Stimulated activated CD4-positive, alpha-beta T cell treated with anti-CD3 and anti-CD28 coated beads, Interleukin-4, amount 100 ng/mL, for 48 hours (primary cell): ENCODE measurements at regions not wholly inside any gene's neighbourhood (a gene's known extent, or its start where the extent isn't known, plus 50 kb on each side); places are given as distances from the start of the nearest gene placed in this dataset.
"Not testable (repeated sequence)": the region's sequence is repeated elsewhere in the genome, so short reads cannot be mapped to it uniquely, and the experiment has no call there.

Source experiments
- DNase-seq, 2 donors: peaks; one replicate each; pipeline ENCODE4 v3.0.0-alpha.2; 2020; ENCODE audit warnings: low read depth in 2 of 2

- DNase-seq, result no peak
These were observed 150.6 kb downstream of the MYCN start for GRCh38 chr2:16090650-16091575.

- not testable (repeated sequence) for DNase-seq
These were observed 149.1 kb downstream of the MYCN start for GRCh38 chr2:16089491-16089890.

GRCh38 chr2:16088802-16089112 is 148.4 kb downstream of the MYCN start:
- DNase-seq, result no peak

GRCh38 chr2:16088035-16088801 is 147.9 kb downstream of the MYCN start:
- no peak for DNase-seq

- not testable (repeated sequence) for DNase-seq
These were observed 145.8 kb downstream of the MYCN start for GRCh38 chr2:16086136-16086535.

- no peak for DNase-seq
These were observed 144.7 kb downstream of the MYCN start for GRCh38 chr2:16085073-16085472.

GRCh38 chr2:16084274-16084673 is 143.9 kb downstream of the MYCN start:
- DNase-seq, result no peak

- DNase-seq, result no peak
These were observed 141.9 kb downstream of the MYCN start for GRCh38 chr2:16082276-16082675.

- DNase-seq, result no peak
These were observed 141.2 kb downstream of the MYCN start for GRCh38 chr2:16081316-16082200.

GRCh38 chr2:16080516-16080915 is 140.2 kb downstream of the MYCN start:
- DNase-seq, result no peak

- no peak for DNase-seq
These were observed 139.7 kb downstream of the MYCN start for GRCh38 chr2:16080071-16080470.

- no peak for DNase-seq
These were observed 139.3 kb downstream of the MYCN start for GRCh38 chr2:16079637-16080036.

- DNase-seq, result no peak
These were observed 137.3 kb downstream of the MYCN start for GRCh38 chr2:16077601-16078000.

GRCh38 chr2:16076911-16077310 is 136.6 kb downstream of the MYCN start:
- DNase-seq, result no peak

- DNase-seq, result no peak
These were observed 135.0 kb downstream of the MYCN start for GRCh38 chr2:16075045-16076012.

- DNase-seq, result no peak
These were observed 133.6 kb downstream of the MYCN start for GRCh38 chr2:16073921-16074425.

- DNase-seq, result no peak
These were observed 133.1 kb downstream of the MYCN start for GRCh38 chr2:16073471-16073870.

GRCh38 chr2:16072638-16073290 is 132.4 kb downstream of the MYCN start:
- no peak for DNase-seq

- no peak for DNase-seq
These were observed 131.7 kb downstream of the MYCN start for GRCh38 chr2:16071865-16072637.
